ENCODE measurements at regions not wholly inside any gene's neighbourhood (a gene's known extent, or its start where the extent isn't known, plus 50 kb on each side); places are given as distances from the start of the nearest gene placed in this dataset.
"Not testable (repeated sequence)": the region's sequence is repeated elsewhere in the genome, so short reads cannot be mapped to it uniquely, and the experiment has no call there.

- DNase-seq, result not testable (repeated sequence)
These were observed 119.5 kb upstream of the SEM1 start for GRCh38 chr7:96829121-96829520.

GRCh38 chr7:96831446-96831845 lies 121.8 kb upstream of the SEM1 start:
- no peak for DNase-seq

- DNase-seq, result no peak
These were observed 122.5 kb upstream of the SEM1 start for GRCh38 chr7:96832092-96832662.

GRCh38 chr7:96833676-96834453 lies 124.2 kb upstream of the SEM1 start:
- DNase-seq, result no peak

GRCh38 chr7:96836456-96836855 lies 126.8 kb upstream of the SEM1 start:
- DNase-seq, result no peak

GRCh38 chr7:96837593-96837992 lies 127.9 kb upstream of the SEM1 start:
- DNase-seq, result peak; percentile 18

- DNase-seq, result no peak
These were observed 128.8 kb upstream of the SEM1 start for GRCh38 chr7:96838481-96838880.

GRCh38 chr7:96855139-96855538 lies 145.5 kb upstream of the SEM1 start:
- no peak for DNase-seq

GRCh38 chr7:96855691-96856090 lies 146.0 kb upstream of the SEM1 start:
- DNase-seq, result no peak

GRCh38 chr7:96869538-96869937 lies 135.8 kb upstream of the DLX6 start:
- DNase-seq, result no peak

- no peak for DNase-seq
These were observed 135.2 kb upstream of the DLX6 start for GRCh38 chr7:96870185-96870584.

- DNase-seq, result no peak
These were observed 134.4 kb upstream of the DLX6 start for GRCh38 chr7:96870934-96871333.

GRCh38 chr7:96887426-96887825 lies 117.9 kb upstream of the DLX6 start:
- no peak for DNase-seq

GRCh38 chr7:96899108-96899507 lies 106.2 kb upstream of the DLX6 start:
- no peak for DNase-seq

- DNase-seq, result no peak
These were observed 103.4 kb upstream of the DLX6 start for GRCh38 chr7:96901822-96902445.

GRCh38 chr7:96903906-96904305 lies 101.4 kb upstream of the DLX6 start:
- no peak for DNase-seq

- no peak for DNase-seq
These were observed 94.9 kb upstream of the DLX6 start for GRCh38 chr7:96910486-96910885.

GRCh38 chr7:96915029-96915428 lies 90.3 kb upstream of the DLX6 start:
- no peak for DNase-seq

GRCh38 chr7:96920064-96920463 lies 85.3 kb upstream of the DLX6 start:
- no peak for DNase-seq

- DNase-seq, result no peak
These were observed 84.6 kb upstream of the DLX6 start for GRCh38 chr7:96920713-96921112.

GRCh38 chr7:96921231-96921630 lies 84.1 kb upstream of the DLX6 start:
- DNase-seq, result no peak

- no peak for DNase-seq
These were observed 83.6 kb upstream of the DLX6 start for GRCh38 chr7:96921771-96922170.

GRCh38 chr7:96923345-96923744 lies 82.0 kb upstream of the DLX6 start:
- DNase-seq, result not testable (repeated sequence)

- DNase-seq, result no peak
These were observed 78.2 kb upstream of the DLX6 start for GRCh38 chr7:96927131-96927530.
